ENCODE measurements at regions not wholly inside any gene's neighbourhood (a gene's known extent, or its start where the extent isn't known, plus 50 kb on each side); places are given as distances from the start of the nearest gene placed in this dataset.

DNA sequence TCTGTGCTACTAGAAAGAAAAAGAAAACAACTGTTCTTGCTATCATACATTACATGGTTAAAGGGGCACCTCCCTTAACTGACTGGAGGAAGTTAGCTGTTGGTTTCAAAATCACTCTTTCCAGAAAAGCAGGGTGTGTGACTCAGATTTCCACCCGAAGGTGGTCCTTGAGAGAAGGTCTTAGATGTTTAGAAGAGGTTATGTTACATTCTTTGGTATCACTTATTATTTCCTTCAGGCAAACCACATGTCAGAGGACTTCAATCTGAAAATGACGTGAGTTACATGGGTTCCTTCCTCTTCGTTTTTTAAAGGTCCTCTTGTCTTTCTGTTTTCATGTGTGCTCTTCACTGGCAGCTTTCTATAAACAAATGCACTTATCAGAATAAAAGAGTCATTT, 307.9 kb upstream of the CBLB start:
- Histone ChIP-seq H3K27me3 (ENCODE audit: low read depth, low read length) (peaks cover 68% of the 10 kb centered on the region), H3K4me3 (ENCODE audit: low read length) (peak overlapping the region; percentile 47), H3K36me3 (replicated peaks; ENCODE audit: low read depth, low read length) (no peaks in the 10 kb centered on the region), H2AFZ (ENCODE audit: low read depth, low read length) (no peak overlapping the region), H3K4me2 (ENCODE audit: low read length) (peak overlapping the region; percentile 50), H4K20me1 (ENCODE audit: insufficient read depth, low read length) (peaks cover 8% of the 10 kb centered on the region), H3K79me2 (ENCODE audit: low read length) (no peaks in the 10 kb centered on the region), H3K9ac (ENCODE audit: low read length) (no peak overlapping the region), H3K9me3 (ENCODE audit: insufficient read depth, low read length) (no peaks in the 10 kb centered on the region), H3K27ac (ENCODE audit: low read length) (no peak overlapping the region), H3K4me1 (ENCODE audit: low read length) (peaks cover 38% of the 10 kb centered on the region)
- TF ChIP-seq CTCF (IDR thresholded peaks at IDR 0.05; ENCODE audit: low read depth, low read length) (no peak), EZH2phosphoT487 (IDR thresholded peaks at IDR 0.05; ENCODE audit: low read depth) (no peak)

- Histone ChIP-seq H3K9me3 (ENCODE audit: insufficient read depth, low read length) (no peaks in the 10 kb centered on the region), H3K4me3 (ENCODE audit: low read length) (no peak overlapping the region), H4K20me1 (ENCODE audit: insufficient read depth, low read length) (0 out of 2 replicates have a peak, but pooled peaks cover 7% of the 10 kb centered on the region), H3K79me2 (ENCODE audit: low read length) (no peaks in the 10 kb centered on the region), H3K4me1 (ENCODE audit: low read length) (peaks cover 24% of the 10 kb centered on the region), H3K27ac (ENCODE audit: low read length) (no peak overlapping the region), H3K36me3 (replicated peaks; ENCODE audit: low read depth, low read length) (no peaks in the 10 kb centered on the region), H3K4me2 (ENCODE audit: low read length) (no peak overlapping the region), H3K9ac (ENCODE audit: low read length) (no peak overlapping the region), H2AFZ (ENCODE audit: low read depth, low read length) (no peak overlapping the region), H3K27me3 (ENCODE audit: low read depth, low read length) (peaks cover 90% of the 10 kb centered on the region)
- TF ChIP-seq CTCF (IDR thresholded peaks at IDR 0.05; ENCODE audit: low read depth, low read length) (no peak), EZH2phosphoT487 (IDR thresholded peaks at IDR 0.05; ENCODE audit: low read depth) (no peak)
These were observed 314.2 kb upstream of the CBLB start for GRCh38 chr3:106182950-106183511.

DNA sequence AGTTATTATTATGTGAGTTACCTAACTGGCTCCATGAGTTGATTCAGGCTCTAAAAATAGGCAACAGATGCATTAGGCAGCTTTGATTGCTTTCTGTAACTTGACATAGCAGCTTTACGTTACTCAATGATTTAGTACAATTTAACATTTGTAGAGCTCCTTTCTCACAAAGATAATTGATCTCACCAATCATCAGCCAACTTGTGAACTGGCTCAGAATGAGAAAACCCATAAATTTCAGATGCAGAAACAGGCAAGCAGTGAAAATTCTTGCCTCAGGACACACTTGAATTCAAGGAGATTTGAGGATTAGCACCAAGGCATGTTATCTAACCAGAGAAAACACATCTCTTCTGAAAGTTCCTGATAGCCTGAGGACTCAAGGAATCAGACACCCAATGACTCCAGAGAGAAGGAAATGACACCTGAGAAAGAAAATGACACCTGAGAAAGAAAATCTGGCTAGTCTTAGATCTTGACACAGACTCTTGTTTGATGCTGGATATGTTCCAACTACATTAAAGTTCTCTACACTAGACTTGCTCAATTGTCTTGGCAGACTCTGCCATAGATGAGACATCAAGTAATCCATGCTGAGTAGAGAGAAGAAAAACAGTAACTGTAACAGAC, 315.1 kb upstream of the CBLB start:
- Histone ChIP-seq H3K36me3 (replicated peaks; ENCODE audit: low read depth, low read length) (no peaks in the 10 kb centered on the region), H3K9me3 (ENCODE audit: insufficient read depth, low read length) (no peaks in the 10 kb centered on the region), H3K4me2 (ENCODE audit: low read length) (peak overlapping the region; percentile 29; the same call in 1 of the 2 replicates), H3K4me3 (ENCODE audit: low read length) (no peak overlapping the region), H3K27ac (ENCODE audit: low read length) (no peak overlapping the region), H4K20me1 (ENCODE audit: insufficient read depth, low read length) (0 out of 2 replicates have a peak, but pooled peaks cover 7% of the 10 kb centered on the region), H2AFZ (ENCODE audit: low read depth, low read length) (no peak overlapping the region), H3K9ac (ENCODE audit: low read length) (no peak overlapping the region), H3K27me3 (ENCODE audit: low read depth, low read length) (peaks cover 89% of the 10 kb centered on the region), H3K4me1 (ENCODE audit: low read length) (peaks cover 24% of the 10 kb centered on the region), H3K79me2 (ENCODE audit: low read length) (no peaks in the 10 kb centered on the region)
- TF ChIP-seq CTCF (IDR thresholded peaks at IDR 0.05; ENCODE audit: low read depth, low read length) (no peak), EZH2phosphoT487 (IDR thresholded peaks at IDR 0.05; ENCODE audit: low read depth) (no peak)

- H3K4me3 ChIP-seq (ENCODE audit: low read length), result no peak overlapping the region
- H3K79me2 ChIP-seq (ENCODE audit: low read length), result no peaks in the 10 kb centered on the region
- TF ChIP-seq CTCF (IDR thresholded peaks at IDR 0.05; ENCODE audit: low read depth, low read length) (no peak), EZH2phosphoT487 (IDR thresholded peaks at IDR 0.05; ENCODE audit: low read depth) (no peak)
- no peak overlapping the region for H3K27ac ChIP-seq (ENCODE audit: low read length)
- no peaks in the 10 kb centered on the region for H3K9me3 ChIP-seq (ENCODE audit: insufficient read depth, low read length)
- 0 out of 2 replicates have a peak, but pooled peaks cover 7% of the 10 kb centered on the region for H4K20me1 ChIP-seq (ENCODE audit: insufficient read depth, low read length)
- peaks cover 87% of the 10 kb centered on the region for H3K27me3 ChIP-seq (ENCODE audit: low read depth, low read length)
- no peak overlapping the region for H3K9ac ChIP-seq (ENCODE audit: low read length)
- H3K4me1 ChIP-seq (ENCODE audit: low read length), result peaks cover 21% of the 10 kb centered on the region
- H3K36me3 ChIP-seq (replicated peaks; ENCODE audit: low read depth, low read length), result no peaks in the 10 kb centered on the region
- peak overlapping the region; percentile 29 for H3K4me2 ChIP-seq (ENCODE audit: low read length)
- H2AFZ ChIP-seq (ENCODE audit: low read depth, low read length), result no peak overlapping the region
These were observed 316.0 kb upstream of the CBLB start for GRCh38 chr3:106184540-106185457.
